Activated T-helper 2 cell treated with anti-CD3 and anti-CD28 coated beads, Interferon-gamma antibody, Interleukin-2, Interleukin-4, amounts not matched to agents 10 μg/mL and 5 μg/mL and 100 μg/mL, durations not matched to agents 14 hours and 24 hours and 36 hours (primary cell): ENCODE measurements at regions not wholly inside any gene's neighbourhood (a gene's known extent, or its start where the extent isn't known, plus 50 kb on each side); places are given as distances from the start of the nearest gene placed in this dataset.

Experiments used
- DNase-seq: peaks from one replicate; pipeline ENCODE4 v3.0.0; 2021; ENCODE audit warnings: low spot score
- H3K27ac Mint-ChIP-seq: one replicate; pipeline ENCODE4 v1.8.0; 2021; ENCODE audit warnings: mixed read lengths
- H3K27me3 Mint-ChIP-seq: one replicate; pipeline ENCODE4 v1.8.0; 2021; ENCODE audit warnings: low read depth, mixed read lengths
- H3K36me3 Mint-ChIP-seq: one replicate; pipeline ENCODE4 v1.8.0; 2021; ENCODE audit warnings: low read depth, mixed read lengths
- H3K4me1 Mint-ChIP-seq: one replicate; pipeline ENCODE4 v1.8.0; 2021; ENCODE audit warnings: low read depth, mixed read lengths
- H3K4me3 Mint-ChIP-seq: one replicate; pipeline ENCODE4 v1.8.0; 2021; ENCODE audit warnings: low read depth, mild to moderate bottlenecking, moderate library complexity, mixed read lengths
- H3K9me3 Mint-ChIP-seq: one replicate; pipeline ENCODE4 v1.8.0; 2021; ENCODE audit warnings: mixed read lengths
- intact Hi-C: fragments of 100-400 bp; cut with micrococcal nuclease; formaldehyde crosslinking; loops from one replicate; pipeline ENCODE4 v1.15.1; 2023

DNA sequence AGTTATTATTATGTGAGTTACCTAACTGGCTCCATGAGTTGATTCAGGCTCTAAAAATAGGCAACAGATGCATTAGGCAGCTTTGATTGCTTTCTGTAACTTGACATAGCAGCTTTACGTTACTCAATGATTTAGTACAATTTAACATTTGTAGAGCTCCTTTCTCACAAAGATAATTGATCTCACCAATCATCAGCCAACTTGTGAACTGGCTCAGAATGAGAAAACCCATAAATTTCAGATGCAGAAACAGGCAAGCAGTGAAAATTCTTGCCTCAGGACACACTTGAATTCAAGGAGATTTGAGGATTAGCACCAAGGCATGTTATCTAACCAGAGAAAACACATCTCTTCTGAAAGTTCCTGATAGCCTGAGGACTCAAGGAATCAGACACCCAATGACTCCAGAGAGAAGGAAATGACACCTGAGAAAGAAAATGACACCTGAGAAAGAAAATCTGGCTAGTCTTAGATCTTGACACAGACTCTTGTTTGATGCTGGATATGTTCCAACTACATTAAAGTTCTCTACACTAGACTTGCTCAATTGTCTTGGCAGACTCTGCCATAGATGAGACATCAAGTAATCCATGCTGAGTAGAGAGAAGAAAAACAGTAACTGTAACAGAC is 315.1 kb upstream of the CBLB start:
- peak overlapping the region; percentile 35 for H3K27ac Mint-ChIP-seq
- intact Hi-C loops = loop anchor here (2.0 kb wide), 4 partner anchors 23 to 317 kb away; no protein-coding TSS in a partner anchor
- no peak for DNase-seq
- H3K27me3 Mint-ChIP-seq = no peaks in the 10 kb centered on the region
- H3K4me1 Mint-ChIP-seq = peaks cover 51% of the 10 kb centered on the region
- H3K9me3 Mint-ChIP-seq = no peaks in the 10 kb centered on the region
- peaks cover 23% of the 10 kb centered on the region for H3K36me3 Mint-ChIP-seq
- H3K4me3 Mint-ChIP-seq = no peak overlapping the region

GRCh38 chr3:106184540-106185457 is 316.0 kb upstream of the CBLB start:
- Mint-ChIP-seq H3K9me3 (no peaks in the 10 kb centered on the region), H3K27ac (peak overlapping the region; percentile 69), H3K36me3 (peaks cover 18% of the 10 kb centered on the region), H3K4me1 (peaks cover 47% of the 10 kb centered on the region), H3K27me3 (no peaks in the 10 kb centered on the region), H3K4me3 (no peak overlapping the region)
- no peak for DNase-seq
- intact Hi-C loops = loop anchor here (1.0 to 2.0 kb wide), 6 partner anchors 8 to 318 kb away; no protein-coding TSS in a partner anchor

GRCh38 chr3:106185949-106186348 is 317.1 kb upstream of the CBLB start:
- H3K4me1 Mint-ChIP-seq = peaks cover 49% of the 10 kb centered on the region
- peaks cover 14% of the 10 kb centered on the region for H3K36me3 Mint-ChIP-seq
- intact Hi-C loops = loop anchor here (1.0 to 2.0 kb wide), 6 partner anchors 10 to 319 kb away; no protein-coding TSS in a partner anchor
- no peaks in the 10 kb centered on the region for H3K9me3 Mint-ChIP-seq
- no peaks in the 10 kb centered on the region for H3K27me3 Mint-ChIP-seq
- no peak overlapping the region for H3K4me3 Mint-ChIP-seq
- H3K27ac Mint-ChIP-seq = peak overlapping the region; percentile 69
- DNase-seq = no peak

DNA sequence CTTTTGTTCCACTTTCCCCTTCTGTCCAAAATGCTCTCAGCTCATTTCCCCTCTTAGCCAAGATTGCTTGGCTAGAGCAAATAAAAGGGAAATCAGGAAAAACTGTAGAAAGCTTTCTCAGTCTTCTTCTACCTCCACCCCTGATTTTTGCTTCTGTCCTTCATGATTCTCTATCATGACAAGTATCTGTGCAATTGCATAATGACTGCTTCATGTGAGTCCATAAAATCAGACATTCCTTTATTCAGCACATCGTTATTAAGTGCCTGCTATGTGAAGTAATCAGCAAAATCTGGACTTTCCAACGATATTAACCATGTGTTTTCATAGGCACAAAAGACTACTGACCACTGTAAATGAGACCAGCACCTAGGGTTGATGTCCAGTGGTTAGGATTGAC is 321.5 kb upstream of the CBLB start:
- Mint-ChIP-seq H3K36me3 (peaks cover 18% of the 10 kb centered on the region), H3K27me3 (no peaks in the 10 kb centered on the region), H3K9me3 (peaks cover 5% of the 10 kb centered on the region), H3K4me1 (peaks cover 26% of the 10 kb centered on the region), H3K4me3 (no peak overlapping the region), H3K27ac (no peak overlapping the region)
- intact Hi-C loops = no loop called here
- DNase-seq = no peak

- H3K9me3 Mint-ChIP-seq = peaks cover 5% of the 10 kb centered on the region
- no peak overlapping the region for H3K4me3 Mint-ChIP-seq
- H3K27me3 Mint-ChIP-seq = no peaks in the 10 kb centered on the region
- H3K4me1 Mint-ChIP-seq = peaks cover 17% of the 10 kb centered on the region
- intact Hi-C loops = no loop called here
- H3K36me3 Mint-ChIP-seq = peaks cover 16% of the 10 kb centered on the region
- no peak overlapping the region for H3K27ac Mint-ChIP-seq
- no peak for DNase-seq
Measured at GRCh38 chr3:106191211-106191610, 322.4 kb upstream of the CBLB start.

- Mint-ChIP-seq H3K36me3 (peaks cover 17% of the 10 kb centered on the region), H3K27me3 (no peaks in the 10 kb centered on the region), H3K4me1 (peaks cover 14% of the 10 kb centered on the region), H3K9me3 (peaks cover 10% of the 10 kb centered on the region), H3K27ac (no peak overlapping the region), H3K4me3 (no peak overlapping the region)
- intact Hi-C loops = no loop called here
- DNase-seq = no peak
Measured at GRCh38 chr3:106191913-106192312, 323.1 kb upstream of the CBLB start.

- H3K9me3 Mint-ChIP-seq = peaks cover 18% of the 10 kb centered on the region
- no peak overlapping the region for H3K27ac Mint-ChIP-seq
- peaks cover 19% of the 10 kb centered on the region for H3K4me1 Mint-ChIP-seq
- intact Hi-C loops = no loop called here
- peaks cover 25% of the 10 kb centered on the region for H3K36me3 Mint-ChIP-seq
- H3K27me3 Mint-ChIP-seq = no peaks in the 10 kb centered on the region
- H3K4me3 Mint-ChIP-seq = no peak overlapping the region
- DNase-seq = no peak
Measured at GRCh38 chr3:106193876-106194275, 325.1 kb upstream of the CBLB start.

GRCh38 chr3:106194726-106195125 is 325.9 kb upstream of the CBLB start:
- H3K36me3 Mint-ChIP-seq = peaks cover 25% of the 10 kb centered on the region
- H3K27me3 Mint-ChIP-seq = no peaks in the 10 kb centered on the region
- H3K4me1 Mint-ChIP-seq = peaks cover 19% of the 10 kb centered on the region
- DNase-seq = no peak
- H3K9me3 Mint-ChIP-seq = peaks cover 18% of the 10 kb centered on the region
- intact Hi-C loops = no loop called here
- H3K4me3 Mint-ChIP-seq = no peak overlapping the region
- H3K27ac Mint-ChIP-seq = no peak overlapping the region

GRCh38 chr3:106197532-106198194 is 328.9 kb upstream of the CBLB start:
- H3K4me1 Mint-ChIP-seq = peaks cover 13% of the 10 kb centered on the region
- intact Hi-C loops = no loop called here
- no peak overlapping the region for H3K4me3 Mint-ChIP-seq
- H3K27ac Mint-ChIP-seq = peak overlapping the region; percentile 30
- no peak for DNase-seq
- H3K36me3 Mint-ChIP-seq = peaks cover 25% of the 10 kb centered on the region
- peaks cover 18% of the 10 kb centered on the region for H3K9me3 Mint-ChIP-seq
- no peaks in the 10 kb centered on the region for H3K27me3 Mint-ChIP-seq

- no peaks in the 10 kb centered on the region for H3K27me3 Mint-ChIP-seq
- peaks cover 17% of the 10 kb centered on the region for H3K9me3 Mint-ChIP-seq
- H3K36me3 Mint-ChIP-seq = peaks cover 19% of the 10 kb centered on the region
- H3K4me3 Mint-ChIP-seq = no peak overlapping the region
- H3K27ac Mint-ChIP-seq = peak overlapping the region; percentile 4
- no peak for DNase-seq
- peaks cover 37% of the 10 kb centered on the region for H3K4me1 Mint-ChIP-seq
- intact Hi-C loops = no loop called here
Measured at GRCh38 chr3:106204160-106204868, 335.5 kb upstream of the CBLB start.

GRCh38 chr3:106206146-106206545 is 337.3 kb upstream of the CBLB start:
- H3K36me3 Mint-ChIP-seq = peaks cover 19% of the 10 kb centered on the region
- peak overlapping the region; percentile 86 for H3K27ac Mint-ChIP-seq
- H3K4me1 Mint-ChIP-seq = peaks cover 46% of the 10 kb centered on the region
- H3K9me3 Mint-ChIP-seq = peaks cover 17% of the 10 kb centered on the region
- no peak for DNase-seq
- no peaks in the 10 kb centered on the region for H3K27me3 Mint-ChIP-seq
- intact Hi-C loops = loop anchor here (1.0 to 5.0 kb wide), 6 partner anchors 9 to 337 kb away; partner anchors contain the start of gene CBLB
- H3K4me3 Mint-ChIP-seq = peak overlapping the region; percentile 43

DNA sequence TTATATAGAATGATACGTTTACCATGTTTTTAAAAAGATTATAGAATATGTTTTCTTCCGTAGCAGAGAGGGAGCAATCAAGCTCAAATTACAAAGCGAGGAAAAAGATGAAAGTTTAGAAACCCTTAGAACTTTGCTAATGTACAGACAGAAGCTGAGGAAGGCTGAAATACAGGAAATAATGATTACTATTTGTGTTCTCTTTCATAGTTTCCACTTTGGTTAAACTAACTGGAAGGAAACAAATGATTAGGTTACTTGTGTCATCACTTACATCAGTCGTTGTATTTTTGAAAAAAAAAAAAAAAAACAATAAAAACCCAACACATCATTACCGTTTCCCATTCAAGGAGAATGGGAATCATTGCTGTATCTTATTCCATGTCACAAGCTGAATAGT is 337.8 kb upstream of the CBLB start:
- Mint-ChIP-seq H3K4me1 (peaks cover 51% of the 10 kb centered on the region), H3K36me3 (peaks cover 19% of the 10 kb centered on the region), H3K27ac (peak overlapping the region; percentile 86), H3K27me3 (no peaks in the 10 kb centered on the region), H3K9me3 (peaks cover 20% of the 10 kb centered on the region), H3K4me3 (peak overlapping the region; percentile 51)
- intact Hi-C loops = loop anchor here (1.0 to 5.0 kb wide), 6 partner anchors 9 to 338 kb away; partner anchors contain the start of gene CBLB
- no peak for DNase-seq
